Cerebellar nuclear complex (tissue), 1 donor: ENCODE measurements at regions not wholly inside any gene's neighbourhood (a gene's known extent, or its start where the extent isn't known, plus 50 kb on each side); places are given as distances from the start of the nearest gene placed in this dataset.

Source experiments
- DNase-seq, 2 experiments: peaks; one replicate each; lab custom pipeline; 2025; lab: John Stamatoyannopoulos, UW

- no peak for DNase-seq
These were observed 129.8 kb upstream of the ZMIZ1 start for GRCh38 chr10:78938695-78939672.

- no peak for DNase-seq
These were observed 126.7 kb upstream of the ZMIZ1 start for GRCh38 chr10:78942091-78942501.

GRCh38 chr10:78944723-78945312 lies 123.9 kb upstream of the ZMIZ1 start:
- no peak for DNase-seq

GRCh38 chr10:78945838-78946237 lies 122.9 kb upstream of the ZMIZ1 start:
- DNase-seq, result no peak

- no peak for DNase-seq
These were observed 121.5 kb upstream of the ZMIZ1 start for GRCh38 chr10:78947226-78947625.

GRCh38 chr10:78947733-78948132 lies 121.0 kb upstream of the ZMIZ1 start:
- no peak for DNase-seq

- DNase-seq, result no peak
These were observed 120.1 kb upstream of the ZMIZ1 start for GRCh38 chr10:78948621-78949030.

GRCh38 chr10:78950656-78951587 lies 117.8 kb upstream of the ZMIZ1 start:
- no peak for DNase-seq

- no peak for DNase-seq
These were observed 116.7 kb upstream of the ZMIZ1 start for GRCh38 chr10:78952030-78952429.

GRCh38 chr10:78952686-78953085 lies 116.1 kb upstream of the ZMIZ1 start:
- DNase-seq, result no peak

GRCh38 chr10:78953113-78953798 lies 115.5 kb upstream of the ZMIZ1 start:
- DNase-seq, result no peak

- no peak for DNase-seq
These were observed 114.9 kb upstream of the ZMIZ1 start for GRCh38 chr10:78953799-78954297.

GRCh38 chr10:78954689-78955088 lies 114.1 kb upstream of the ZMIZ1 start:
- no peak for DNase-seq

GRCh38 chr10:78955206-78955605 lies 113.6 kb upstream of the ZMIZ1 start:
- DNase-seq, result no peak

GRCh38 chr10:78956391-78956790 lies 112.4 kb upstream of the ZMIZ1 start:
- DNase-seq, result no peak

- DNase-seq, result no peak
These were observed 111.2 kb upstream of the ZMIZ1 start for GRCh38 chr10:78957471-78958039.

- no peak for DNase-seq
These were observed 109.4 kb upstream of the ZMIZ1 start for GRCh38 chr10:78959217-78959923.

- no peak for DNase-seq
These were observed 108.9 kb upstream of the ZMIZ1 start for GRCh38 chr10:78959924-78960285.

- no peak for DNase-seq
These were observed 108.4 kb upstream of the ZMIZ1 start for GRCh38 chr10:78960316-78960800.

- DNase-seq, result no peak
These were observed 107.0 kb upstream of the ZMIZ1 start for GRCh38 chr10:78961760-78962159.
